ENCODE measurements at regions not wholly inside any gene's neighbourhood (a gene's known extent, or its start where the extent isn't known, plus 50 kb on each side); places are given as distances from the start of the nearest gene placed in this dataset.

GRCh38 chr2:2914252-2914651 lies 463.4 kb downstream of the EIPR1 start:
- Histone ChIP-seq H2AFZ (ENCODE audit: low read length) (no peak overlapping the region), H3K4me1 (ENCODE audit: insufficient read depth, low read length, poor library complexity, severe bottlenecking) (no peaks in the 10 kb centered on the region), H3K36me3 (ENCODE audit: insufficient read depth, low read length) (no peaks in the 10 kb centered on the region), H3K9me2 (ENCODE audit: insufficient read depth, low read length) (no peaks in the 10 kb centered on the region), H3K4me2 (ENCODE audit: low read length) (no peak overlapping the region), H3K9me3 (ENCODE audit: low read length) (no peaks in the 10 kb centered on the region), H3K79me2 (ENCODE audit: insufficient read depth, low read depth, low read length) (no peaks in the 10 kb centered on the region), H3K4me3 (ENCODE audit: low read depth, low read length, poor library complexity, severe bottlenecking) (no peak overlapping the region), H3K27ac (ENCODE audit: low read depth, low read length, poor library complexity, severe bottlenecking) (no peak overlapping the region), H4K20me1 (ENCODE audit: insufficient read depth, low read length) (no peaks in the 10 kb centered on the region)
- intact Hi-C loops (cut with micrococcal nuclease; ENCODE audit: unreplicated experiment) = no loop called here
- DNase-seq (ENCODE audit: low spot score) = no peak
- ChIA-PET CTCF (ENCODE audit: unreplicated experiment) (no interaction called here), POLR2A (interaction anchor here (1.0 kb wide), 1 partner anchor 21 kb away, joined by 3 read pairs; no protein-coding TSS in a partner anchor)
- TF ChIP-seq CTCF (conservative IDR thresholded peaks at IDR 0.05; ENCODE audit: low read length) (no peak), EZH2phosphoT487 (IDR thresholded peaks at IDR 0.05; ENCODE audit: borderline replicate concordance, low read depth, low read length) (no peak)
- no TSS peak for BruUV-seq (replicated peaks)

- CTCF ChIA-PET (ENCODE audit: unreplicated experiment) = no interaction called here
- Histone ChIP-seq H3K79me2 (ENCODE audit: insufficient read depth, low read depth, low read length) (no peaks in the 10 kb centered on the region), H3K27ac (ENCODE audit: low read depth, low read length, poor library complexity, severe bottlenecking) (no peak overlapping the region), H4K20me1 (ENCODE audit: insufficient read depth, low read length) (no peaks in the 10 kb centered on the region), H3K9me2 (ENCODE audit: insufficient read depth, low read length) (no peaks in the 10 kb centered on the region), H3K4me1 (ENCODE audit: insufficient read depth, low read length, poor library complexity, severe bottlenecking) (no peaks in the 10 kb centered on the region), H2AFZ (ENCODE audit: low read length) (no peak overlapping the region), H3K9me3 (ENCODE audit: low read length) (no peaks in the 10 kb centered on the region), H3K36me3 (ENCODE audit: insufficient read depth, low read length) (no peaks in the 10 kb centered on the region), H3K4me2 (ENCODE audit: low read length) (no peak overlapping the region), H3K4me3 (ENCODE audit: low read depth, low read length, poor library complexity, severe bottlenecking) (no peak overlapping the region)
- POLR2A ChIA-PET = no interaction called here
- DNase-seq (ENCODE audit: low spot score) = no peak
- intact Hi-C loops (cut with micrococcal nuclease; ENCODE audit: unreplicated experiment) = no loop called here
- BruUV-seq (replicated peaks) = no TSS peak
- no peak for TF ChIP-seq CTCF (conservative IDR thresholded peaks at IDR 0.05; ENCODE audit: low read length)
- TF ChIP-seq EZH2phosphoT487 (IDR thresholded peaks at IDR 0.05; ENCODE audit: borderline replicate concordance, low read depth, low read length) = no peak
Observed at GRCh38 chr2:2913601-2914120, 464.0 kb downstream of the EIPR1 start.

- CTCF ChIA-PET (ENCODE audit: unreplicated experiment) = no interaction called here
- POLR2A ChIA-PET = interaction anchor here (1.9 kb wide), 1 partner anchor 9 kb away, joined by 5 read pairs; no protein-coding TSS in a partner anchor
- TF ChIP-seq EZH2phosphoT487 (IDR thresholded peaks at IDR 0.05; ENCODE audit: borderline replicate concordance, low read depth, low read length) (no peak), CTCF (conservative IDR thresholded peaks at IDR 0.05; ENCODE audit: low read length) (no peak)
Observed at GRCh38 chr2:2912731-2913130, 464.9 kb downstream of the EIPR1 start.

More at GRCh38 chr2:2912731-2913130, 464.9 kb downstream of the EIPR1 start:
- Histone ChIP-seq H3K27ac (ENCODE audit: low read depth, low read length, poor library complexity, severe bottlenecking) (no peak overlapping the region), H4K20me1 (ENCODE audit: insufficient read depth, low read length) (no peaks in the 10 kb centered on the region), H3K4me2 (ENCODE audit: low read length) (no peak overlapping the region), H3K4me1 (ENCODE audit: insufficient read depth, low read length, poor library complexity, severe bottlenecking) (no peaks in the 10 kb centered on the region), H3K79me2 (ENCODE audit: insufficient read depth, low read depth, low read length) (no peaks in the 10 kb centered on the region), H3K4me3 (ENCODE audit: low read depth, low read length, poor library complexity, severe bottlenecking) (no peak overlapping the region), H3K9me3 (ENCODE audit: low read length) (no peaks in the 10 kb centered on the region), H3K9me2 (ENCODE audit: insufficient read depth, low read length) (no peaks in the 10 kb centered on the region), H3K36me3 (ENCODE audit: insufficient read depth, low read length) (no peaks in the 10 kb centered on the region), H2AFZ (ENCODE audit: low read length) (no peak overlapping the region)
- intact Hi-C loops (cut with micrococcal nuclease; ENCODE audit: unreplicated experiment) = no loop called here
- DNase-seq (ENCODE audit: low spot score) = no peak
- no TSS peak for BruUV-seq (replicated peaks)
